SU-DHL-6 (cell line): ENCODE measurements at regions not wholly inside any gene's neighbourhood (a gene's known extent, or its start where the extent isn't known, plus 50 kb on each side); places are given as distances from the start of the nearest gene placed in this dataset.

Experiments used
- H2AFZ ChIP-seq: fragments of 200-600 bp; sonication (generic); 2 replicates; pipeline ENCODE4 v1.6.1; 2014; ENCODE audit warnings: low read depth, mild to moderate bottlenecking, moderate library complexity, mixed read lengths, antibody characterized with exemption, low read length; ENCODE audit not compliant: severe bottlenecking
- H3F3A ChIP-seq: fragments of 200-600 bp; shearing (Covaris generic); 2 replicates; pipeline ENCODE4 v1.6.0; 2016; ENCODE audit warnings: antibody characterized with exemption, mild to moderate bottlenecking; ENCODE audit not compliant: insufficient read depth
- H3K27ac ChIP-seq: fragments of 200-600 bp; sonication (generic); 2 replicates; pipeline ENCODE4 v1.5.1; 2016; ENCODE audit warnings: low read depth, mild to moderate bottlenecking, low read length, moderate library complexity, mixed read lengths
- H3K27me3 ChIP-seq: fragments of 200-600 bp; sonication (generic), shearing (Covaris generic); 2 replicates; pipeline ENCODE4 v1.6.0; 2014; ENCODE audit warnings: mild to moderate bottlenecking, low read length
- H3K36me3 ChIP-seq: fragments of 200-600 bp; sonication (generic); 2 replicates; pipeline ENCODE4 v1.6.1; 2014; ENCODE audit warnings: mild to moderate bottlenecking, low read length, mixed read lengths
- H3K4me2 ChIP-seq: fragments of 300-600, 200-600 bp; shearing (Covaris generic), sonication (generic); 2 replicates; pipeline ENCODE4 v1.6.0; 2014; ENCODE audit warnings: low read length, low read depth, mild to moderate bottlenecking; ENCODE audit not compliant: poor library complexity, severe bottlenecking
- H3K4me3 ChIP-seq: fragments of 200-600 bp; sonication (generic); 2 replicates; pipeline ENCODE4 v1.5.1; 2014; ENCODE audit warnings: antibody characterized with exemption, low read length, mild to moderate bottlenecking, mixed read lengths; ENCODE audit not compliant: insufficient read depth, poor library complexity, severe bottlenecking
- H3K79me2 ChIP-seq: fragments of 200-600 bp; sonication (generic); 2 replicates; pipeline ENCODE4 v1.6.1; 2014; ENCODE audit warnings: mild to moderate bottlenecking, low read length, moderate library complexity; ENCODE audit not compliant: insufficient read depth
- H3K9ac ChIP-seq: fragments of 200-600 bp; sonication (generic); 2 replicates; pipeline ENCODE4 v1.7.0; 2014; ENCODE audit warnings: mild to moderate bottlenecking, low read length
- H3K9me2 ChIP-seq: fragments of 200-600 bp; sonication (generic); replicated peaks from 2 replicates; pipeline ENCODE4 v1.6.1; 2014; ENCODE audit warnings: low read length; ENCODE audit not compliant: insufficient read depth
- H3K9me3 ChIP-seq: fragments of 200-600 bp; sonication (generic); 2 replicates; pipeline ENCODE4 v1.6.1; 2014; ENCODE audit warnings: low read length, mixed read lengths; ENCODE audit not compliant: insufficient read depth
- H4K20me1 ChIP-seq: fragments of 200-600 bp; sonication (generic); 2 replicates; pipeline ENCODE4 v1.6.1; 2014; ENCODE audit warnings: low read depth, mild to moderate bottlenecking, antibody characterized with exemption, low read length, moderate library complexity, mixed read lengths
- CTCF ChIP-seq: fragments of 200-600 bp; sonication (generic); IDR thresholded peaks from one replicate; pipeline ENCODE4 v1.5.1; 2017; ENCODE audit warnings: antibody characterized with exemption, mild to moderate bottlenecking, low read length, moderate library complexity; ENCODE audit not compliant: insufficient read depth, poor library complexity, severe bottlenecking
- EZH2phosphoT487 ChIP-seq: fragments of 200-600 bp; sonication (generic), shearing (Covaris generic); conservative IDR thresholded peaks from 2 replicates; pipeline ENCODE4 v1.6.1; 2018; ENCODE audit warnings: mild to moderate bottlenecking, antibody characterized with exemption, low read length, moderate library complexity, mixed read lengths

GRCh38 chr21:23644768-23645167, 1962.5 kb downstream of the MRPL39 start:
- Histone ChIP-seq H3K9me3 (peaks cover 11% of the 10 kb centered on the region; the same call in 1 of the 2 replicates), H3K27me3 (no peaks in the 10 kb centered on the region), H2AFZ (no peak overlapping the region), H3K4me3 (no peak overlapping the region), H3K79me2 (no peaks in the 10 kb centered on the region), H4K20me1 (no peaks in the 10 kb centered on the region), H3K36me3 (no peaks in the 10 kb centered on the region), H3K9me2 (no peaks in the 10 kb centered on the region), H3K27ac (no peak overlapping the region), H3K9ac (no peak overlapping the region), H3K4me2 (no peak overlapping the region), H3F3A (no peaks in the 10 kb centered on the region)
- TF ChIP-seq EZH2phosphoT487 (no peak), CTCF (no peak)

GRCh38 chr21:23639721-23640120, 1967.6 kb downstream of the MRPL39 start:
- Histone ChIP-seq H3K4me2 (no peak overlapping the region), H4K20me1 (no peaks in the 10 kb centered on the region), H3K79me2 (no peaks in the 10 kb centered on the region), H2AFZ (no peak overlapping the region), H3K4me3 (no peak overlapping the region), H3K9ac (no peak overlapping the region), H3F3A (no peaks in the 10 kb centered on the region), H3K27ac (no peak overlapping the region), H3K9me3 (no peaks in the 10 kb centered on the region; the same call in 1 of the 2 replicates), H3K9me2 (no peaks in the 10 kb centered on the region), H3K36me3 (no peaks in the 10 kb centered on the region), H3K27me3 (no peaks in the 10 kb centered on the region)
- TF ChIP-seq CTCF (no peak), EZH2phosphoT487 (no peak)

- TF ChIP-seq EZH2phosphoT487, result no peak
- no peak for TF ChIP-seq CTCF
- no peak overlapping the region for H3K9ac ChIP-seq
- no peaks in the 10 kb centered on the region for H3K79me2 ChIP-seq
- no peaks in the 10 kb centered on the region for H3K9me3 ChIP-seq
- H3K4me3 ChIP-seq, result no peak overlapping the region
- H3K27me3 ChIP-seq, result no peaks in the 10 kb centered on the region
- H3K9me2 ChIP-seq, result no peaks in the 10 kb centered on the region
- peak overlapping the region; percentile 16 for H2AFZ ChIP-seq
- H3F3A ChIP-seq, result no peaks in the 10 kb centered on the region
- H3K36me3 ChIP-seq, result no peaks in the 10 kb centered on the region
- no peak overlapping the region for H3K27ac ChIP-seq
- H4K20me1 ChIP-seq, result no peaks in the 10 kb centered on the region
- peak overlapping the region; percentile 17 for H3K4me2 ChIP-seq
Observed at GRCh38 chr21:23638131-23638695, 1969.1 kb downstream of the MRPL39 start.
